AG09309 (cell line): ENCODE measurements at regions not wholly inside any gene's neighbourhood (a gene's known extent, or its start where the extent isn't known, plus 50 kb on each side); places are given as distances from the start of the nearest gene placed in this dataset.

Experiments used
- DNase-seq: peaks from one replicate; pipeline ENCODE4 v3.0.0-alpha.2; 2010; ENCODE audit warnings: low read depth
- H3K4me3 ChIP-seq: 2 replicates; pipeline ENCODE4 v1.5.1; 2011; ENCODE audit warnings: mild to moderate bottlenecking, low read depth, low read length, moderate library complexity; ENCODE audit not compliant: control insufficient read depth
- CTCF ChIP-seq: IDR thresholded peaks from 2 replicates; pipeline ENCODE4 v1.5.1; 2011; ENCODE audit warnings: mild to moderate bottlenecking, low read depth, low read length, inconsistent platforms; ENCODE audit not compliant: insufficient read depth, control insufficient read depth; ENCODE audit errors: missing control alignments

- no peak for DNase-seq
- TF ChIP-seq CTCF: no peak
- H3K4me3 ChIP-seq: no peak overlapping the region
These were observed 272.1 kb upstream of the ALCAM start for GRCh38 chr3:105094588-105094987.

- H3K4me3 ChIP-seq: no peak overlapping the region
- DNase-seq: no peak
- TF ChIP-seq CTCF: no peak
These were observed 270.6 kb upstream of the ALCAM start for GRCh38 chr3:105096071-105096470.

- no peak for DNase-seq
- no peak overlapping the region for H3K4me3 ChIP-seq
- TF ChIP-seq CTCF: no peak
These were observed 265.1 kb upstream of the ALCAM start for GRCh38 chr3:105101603-105102002.

- TF ChIP-seq CTCF: no peak
- DNase-seq: no peak
- no peak overlapping the region for H3K4me3 ChIP-seq
These were observed 263.6 kb upstream of the ALCAM start for GRCh38 chr3:105103139-105103538.

GRCh38 chr3:105108823-105109222 is 257.9 kb upstream of the ALCAM start:
- no peak overlapping the region for H3K4me3 ChIP-seq
- no peak for DNase-seq
- no peak for TF ChIP-seq CTCF

GRCh38 chr3:105118905-105119304 is 247.8 kb upstream of the ALCAM start:
- H3K4me3 ChIP-seq: no peak overlapping the region
- no peak for TF ChIP-seq CTCF
- DNase-seq: peak; percentile 81

- DNase-seq: no peak
- no peak overlapping the region for H3K4me3 ChIP-seq
- no peak for TF ChIP-seq CTCF
These were observed 246.8 kb upstream of the ALCAM start for GRCh38 chr3:105119801-105120340.
